B cell (primary cell): ENCODE measurements at regions not wholly inside any gene's neighbourhood (a gene's known extent, or its start where the extent isn't known, plus 50 kb on each side); places are given as distances from the start of the nearest gene placed in this dataset.

Experiments
- EZH2 ChIP-seq: IDR thresholded peaks from 2 replicates; pipeline ENCODE4 v1.6.1; 2012; ENCODE audit warnings: borderline replicate concordance, low read depth, mild to moderate bottlenecking, moderate library complexity, low read length; ENCODE audit not compliant: insufficient read depth, poor library complexity, severe bottlenecking
- TF ChIP-seq, protein P1 (sequence below): fragments of 200-600 bp; IDR thresholded peaks from one replicate; pipeline ENCODE4 v1.8.0; 2022; ENCODE audit warnings: antibody characterized with exemption, mild to moderate bottlenecking

DNA sequence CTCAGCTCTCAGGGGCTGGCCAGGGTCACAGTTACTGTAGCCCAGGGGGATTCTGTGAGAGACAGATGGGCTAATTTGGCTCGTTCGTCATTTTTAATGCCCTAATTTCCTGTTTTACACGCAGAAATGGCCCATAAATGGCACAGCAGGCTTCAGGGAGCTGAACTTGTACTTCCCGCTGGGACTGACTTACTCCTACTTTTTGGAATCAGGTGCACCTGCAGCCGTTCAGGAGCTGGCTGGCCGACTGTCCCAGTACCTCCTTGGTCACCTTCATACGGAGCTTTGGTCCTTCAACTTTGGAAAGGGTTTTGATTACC lies 62.4 kb upstream of the URI1 start:
- TF ChIP-seq, protein P1, sequence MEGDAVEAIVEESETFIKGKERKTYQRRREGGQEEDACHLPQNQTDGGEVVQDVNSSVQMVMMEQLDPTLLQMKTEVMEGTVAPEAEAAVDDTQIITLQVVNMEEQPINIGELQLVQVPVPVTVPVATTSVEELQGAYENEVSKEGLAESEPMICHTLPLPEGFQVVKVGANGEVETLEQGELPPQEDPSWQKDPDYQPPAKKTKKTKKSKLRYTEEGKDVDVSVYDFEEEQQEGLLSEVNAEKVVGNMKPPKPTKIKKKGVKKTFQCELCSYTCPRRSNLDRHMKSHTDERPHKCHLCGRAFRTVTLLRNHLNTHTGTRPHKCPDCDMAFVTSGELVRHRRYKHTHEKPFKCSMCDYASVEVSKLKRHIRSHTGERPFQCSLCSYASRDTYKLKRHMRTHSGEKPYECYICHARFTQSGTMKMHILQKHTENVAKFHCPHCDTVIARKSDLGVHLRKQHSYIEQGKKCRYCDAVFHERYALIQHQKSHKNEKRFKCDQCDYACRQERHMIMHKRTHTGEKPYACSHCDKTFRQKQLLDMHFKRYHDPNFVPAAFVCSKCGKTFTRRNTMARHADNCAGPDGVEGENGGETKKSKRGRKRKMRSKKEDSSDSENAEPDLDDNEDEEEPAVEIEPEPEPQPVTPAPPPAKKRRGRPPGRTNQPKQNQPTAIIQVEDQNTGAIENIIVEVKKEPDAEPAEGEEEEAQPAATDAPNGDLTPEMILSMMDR, result no peak
- TF ChIP-seq EZH2, result no peak
